Neutrophil (primary cell): ENCODE measurements at regions not wholly inside any gene's neighbourhood (a gene's known extent, or its start where the extent isn't known, plus 50 kb on each side); places are given as distances from the start of the nearest gene placed in this dataset.

ENCODE experiments used
- H3K27ac ChIP-seq: fragments of 200-600 bp; sonication (generic); 2 replicates; pipeline ENCODE4 v1.5.1; 2016; ENCODE audit warnings: mild to moderate bottlenecking, moderate library complexity
- H3K27me3 ChIP-seq: fragments of 200-600 bp; sonication (generic); 2 replicates; pipeline ENCODE4 v1.6.0; 2016; ENCODE audit warnings: mild to moderate bottlenecking
- H3K36me3 ChIP-seq: fragments of 200-600 bp; sonication (generic); 2 replicates; pipeline ENCODE4 v1.5.1; 2017
- H3K4me1 ChIP-seq, 2 experiments: fragments of 200-600 bp in 1 of 2; sonication (generic) in 1 of 2; 1 replicate in 1 of 2; 2 replicates in 1 of 2; pipeline versions ENCODE4 v1.5.1 to v1.6.1; 2013 to 2016; ENCODE audit warnings: low read depth in 1 of 2, low read length in 1 of 2, mild to moderate bottlenecking in 1 of 2, moderate library complexity in 1 of 2; ENCODE audit not compliant: control insufficient read depth in 1 of 2, insufficient read depth in 1 of 2
- H3K4me3 ChIP-seq, 2 experiments: fragments of 200-600 bp in 1 of 2; sonication (generic) in 1 of 2; 1 replicate in 1 of 2; 2 replicates in 1 of 2; pipeline ENCODE4 v1.5.1; 2013 to 2016; ENCODE audit warnings: low read depth in 1 of 2, low read length in 1 of 2, mild to moderate bottlenecking in 1 of 2, moderate library complexity in 1 of 2
- H3K9me3 ChIP-seq: fragments of 200-600 bp; sonication (generic); 2 replicates; pipeline ENCODE4 v1.5.1; 2016
- CTCF ChIP-seq: fragments of 200-600 bp; sonication (generic); IDR thresholded peaks from 2 replicates; pipeline ENCODE4 v1.5.1; 2016; ENCODE audit warnings: antibody characterized with exemption

GRCh38 chr5:99775189-99775588, 760.0 kb upstream of the FAM174A start:
- Histone ChIP-seq H3K9me3 (no peaks in the 10 kb centered on the region), H3K27ac (no peak overlapping the region), H3K4me3 (no peak overlapping the region), H3K36me3 (no peaks in the 10 kb centered on the region), H3K4me1 (no peaks in the 10 kb centered on the region), H3K27me3 (no peaks in the 10 kb centered on the region)
- no peak for TF ChIP-seq CTCF

GRCh38 chr5:99773290-99773689, 761.9 kb upstream of the FAM174A start:
- H3K4me3 ChIP-seq, result no peak overlapping the region
- H3K36me3 ChIP-seq, result no peaks in the 10 kb centered on the region
- no peak for TF ChIP-seq CTCF
- H3K27me3 ChIP-seq, result no peaks in the 10 kb centered on the region
- no peaks in the 10 kb centered on the region for H3K9me3 ChIP-seq
- no peak overlapping the region for H3K27ac ChIP-seq
- H3K4me1 ChIP-seq, result no peaks in the 10 kb centered on the region

- H3K27me3 ChIP-seq, result no peaks in the 10 kb centered on the region
- no peak overlapping the region for H3K4me3 ChIP-seq
- H3K4me1 ChIP-seq, result no peaks in the 10 kb centered on the region
- H3K9me3 ChIP-seq, result no peaks in the 10 kb centered on the region
- no peak overlapping the region for H3K27ac ChIP-seq
- no peak for TF ChIP-seq CTCF
- no peaks in the 10 kb centered on the region for H3K36me3 ChIP-seq
Measured at GRCh38 chr5:99771296-99771695, 763.9 kb upstream of the FAM174A start.

GRCh38 chr5:99765011-99765410, 770.2 kb upstream of the FAM174A start:
- no peaks in the 10 kb centered on the region for H3K4me1 ChIP-seq
- no peak overlapping the region for H3K27ac ChIP-seq
- H3K27me3 ChIP-seq, result no peaks in the 10 kb centered on the region
- no peak overlapping the region for H3K4me3 ChIP-seq
- no peaks in the 10 kb centered on the region for H3K9me3 ChIP-seq
- H3K36me3 ChIP-seq, result no peaks in the 10 kb centered on the region
- no peak for TF ChIP-seq CTCF

GRCh38 chr5:99763021-99763774, 772.0 kb upstream of the FAM174A start:
- Histone ChIP-seq H3K27me3 (no peaks in the 10 kb centered on the region), H3K27ac (no peak overlapping the region), H3K9me3 (no peaks in the 10 kb centered on the region), H3K4me3 (no peak overlapping the region), H3K36me3 (no peaks in the 10 kb centered on the region), H3K4me1 (no peaks in the 10 kb centered on the region)
- TF ChIP-seq CTCF, result no peak
